ENCODE measurements at regions not wholly inside any gene's neighbourhood (a gene's known extent, or its start where the extent isn't known, plus 50 kb on each side); places are given as distances from the start of the nearest gene placed in this dataset.

GRCh38 chr4:4601803-4602369 is 60.0 kb upstream of the STX18 start:
- 89% methylated on average over 13 of the region's 13 CpGs for WGBS (ENCODE audit: low lambda C conversion rate, missing lambda C conversion rate)
- no peak for TF ChIP-seq EZH2 (IDR thresholded peaks at IDR 0.05; ENCODE audit: borderline replicate concordance)
- TF ChIP-seq, protein P1, sequence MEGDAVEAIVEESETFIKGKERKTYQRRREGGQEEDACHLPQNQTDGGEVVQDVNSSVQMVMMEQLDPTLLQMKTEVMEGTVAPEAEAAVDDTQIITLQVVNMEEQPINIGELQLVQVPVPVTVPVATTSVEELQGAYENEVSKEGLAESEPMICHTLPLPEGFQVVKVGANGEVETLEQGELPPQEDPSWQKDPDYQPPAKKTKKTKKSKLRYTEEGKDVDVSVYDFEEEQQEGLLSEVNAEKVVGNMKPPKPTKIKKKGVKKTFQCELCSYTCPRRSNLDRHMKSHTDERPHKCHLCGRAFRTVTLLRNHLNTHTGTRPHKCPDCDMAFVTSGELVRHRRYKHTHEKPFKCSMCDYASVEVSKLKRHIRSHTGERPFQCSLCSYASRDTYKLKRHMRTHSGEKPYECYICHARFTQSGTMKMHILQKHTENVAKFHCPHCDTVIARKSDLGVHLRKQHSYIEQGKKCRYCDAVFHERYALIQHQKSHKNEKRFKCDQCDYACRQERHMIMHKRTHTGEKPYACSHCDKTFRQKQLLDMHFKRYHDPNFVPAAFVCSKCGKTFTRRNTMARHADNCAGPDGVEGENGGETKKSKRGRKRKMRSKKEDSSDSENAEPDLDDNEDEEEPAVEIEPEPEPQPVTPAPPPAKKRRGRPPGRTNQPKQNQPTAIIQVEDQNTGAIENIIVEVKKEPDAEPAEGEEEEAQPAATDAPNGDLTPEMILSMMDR (IDR thresholded peaks at IDR 0.05; ENCODE audit: poor library complexity): no peak
- no peak for TF ChIP-seq EZH2phosphoT487 (IDR thresholded peaks at IDR 0.05; ENCODE audit: low read depth, severe bottlenecking, unreplicated experiment)
- H3K4me2 ChIP-seq: no peak overlapping the region
- no peaks in the 10 kb centered on the region for H4K20me1 ChIP-seq (ENCODE audit: insufficient read depth, poor library complexity, severe bottlenecking)
- no peaks in the 10 kb centered on the region for H3K27me3 ChIP-seq
- DNase-seq (ENCODE audit: low spot score): no peak
- no peak overlapping the region for H3K27ac ChIP-seq
- H3K4me1 ChIP-seq (ENCODE audit: insufficient read depth): no peaks in the 10 kb centered on the region
- H3K9me3 ChIP-seq (ENCODE audit: low read depth): no peaks in the 10 kb centered on the region
- H3K36me3 ChIP-seq (replicated peaks; ENCODE audit: insufficient read depth, low read depth): no peaks in the 10 kb centered on the region
- no peak overlapping the region for H2AFZ ChIP-seq
- no peak overlapping the region for H3K4me3 ChIP-seq
- no peaks in the 10 kb centered on the region for H3K79me2 ChIP-seq
- no peaks in the 10 kb centered on the region for H3K9me2 ChIP-seq (replicated peaks; ENCODE audit: insufficient read depth)

DNA sequence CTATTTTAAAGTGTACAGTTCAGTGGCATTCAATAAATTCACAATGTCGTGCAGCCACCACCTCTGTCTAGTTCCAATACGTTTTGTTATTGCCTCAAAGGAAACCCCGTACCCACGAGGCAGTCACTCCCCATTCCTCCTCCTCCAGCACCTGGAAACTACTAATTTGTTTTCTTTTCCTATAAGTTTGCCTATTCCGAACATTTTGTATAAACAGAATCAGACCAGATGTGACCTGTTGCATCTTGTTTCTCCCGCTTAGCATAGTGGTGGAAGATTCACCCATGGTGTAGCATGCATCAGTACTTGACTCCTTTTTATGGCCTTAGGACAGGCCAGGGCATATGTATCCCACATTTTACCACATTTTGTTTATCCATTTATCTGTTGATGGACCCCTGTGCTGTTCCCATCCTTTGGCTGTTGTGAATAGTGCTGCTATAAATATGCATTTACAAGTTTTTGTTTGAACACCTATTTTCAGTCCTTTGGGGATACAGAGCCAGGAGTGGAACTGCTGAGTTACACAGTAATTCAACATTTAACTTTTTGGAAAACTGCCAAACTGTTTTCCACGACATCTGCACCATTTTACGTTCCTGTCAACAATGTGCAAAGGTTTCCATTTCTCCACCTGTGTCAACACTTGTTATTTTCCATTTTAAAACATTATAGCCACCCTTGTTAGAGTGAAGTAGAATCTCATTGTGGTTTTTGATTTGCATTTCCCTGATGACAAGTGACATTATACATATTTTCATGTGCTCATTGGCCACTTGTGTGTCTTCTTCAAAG is 57.8 kb upstream of the STX18 start:
- H3K9me2 ChIP-seq (replicated peaks; ENCODE audit: insufficient read depth): no peaks in the 10 kb centered on the region
- H3K79me2 ChIP-seq: no peaks in the 10 kb centered on the region
- H4K20me1 ChIP-seq (ENCODE audit: insufficient read depth, poor library complexity, severe bottlenecking): no peaks in the 10 kb centered on the region
- DNase-seq (ENCODE audit: low spot score): no peak
- H2AFZ ChIP-seq: no peak overlapping the region
- TF ChIP-seq, protein P1 (IDR thresholded peaks at IDR 0.05; ENCODE audit: poor library complexity): no peak
- no peak for TF ChIP-seq EZH2phosphoT487 (IDR thresholded peaks at IDR 0.05; ENCODE audit: low read depth, severe bottlenecking, unreplicated experiment)
- no peak for TF ChIP-seq EZH2 (IDR thresholded peaks at IDR 0.05; ENCODE audit: borderline replicate concordance)
- no peaks in the 10 kb centered on the region for H3K9me3 ChIP-seq (ENCODE audit: low read depth)
- no peaks in the 10 kb centered on the region for H3K4me1 ChIP-seq (ENCODE audit: insufficient read depth)
- no peak overlapping the region for H3K4me2 ChIP-seq
- no peak overlapping the region for H3K4me3 ChIP-seq
- 49% methylated on average over 8 of the region's 8 CpGs for WGBS (ENCODE audit: low lambda C conversion rate, missing lambda C conversion rate)
- no peaks in the 10 kb centered on the region for H3K27me3 ChIP-seq
- no peaks in the 10 kb centered on the region for H3K36me3 ChIP-seq (replicated peaks; ENCODE audit: insufficient read depth, low read depth)
- H3K27ac ChIP-seq: no peak overlapping the region

GRCh38 chr4:4598851-4599411 is 57.1 kb upstream of the STX18 start:
- TF ChIP-seq EZH2 (IDR thresholded peaks at IDR 0.05; ENCODE audit: borderline replicate concordance) (no peak), EZH2phosphoT487 (IDR thresholded peaks at IDR 0.05; ENCODE audit: low read depth, severe bottlenecking, unreplicated experiment) (no peak)
- TF ChIP-seq, protein P1 (IDR thresholded peaks at IDR 0.05; ENCODE audit: poor library complexity): no peak
- DNase-seq (ENCODE audit: low spot score): no peak
- no peaks in the 10 kb centered on the region for H3K9me3 ChIP-seq (ENCODE audit: low read depth)
- no peaks in the 10 kb centered on the region for H3K9me2 ChIP-seq (replicated peaks; ENCODE audit: insufficient read depth)
- H3K4me2 ChIP-seq: no peak overlapping the region
- no peaks in the 10 kb centered on the region for H3K27me3 ChIP-seq
- H2AFZ ChIP-seq: no peak overlapping the region
- H3K36me3 ChIP-seq (replicated peaks; ENCODE audit: insufficient read depth, low read depth): no peaks in the 10 kb centered on the region
- H3K4me3 ChIP-seq: no peak overlapping the region
- 86% methylated on average over 9 of the region's 9 CpGs for WGBS (ENCODE audit: low lambda C conversion rate, missing lambda C conversion rate)
- H4K20me1 ChIP-seq (ENCODE audit: insufficient read depth, poor library complexity, severe bottlenecking): no peaks in the 10 kb centered on the region
- no peak overlapping the region for H3K27ac ChIP-seq
- no peaks in the 10 kb centered on the region for H3K79me2 ChIP-seq
- H3K4me1 ChIP-seq (ENCODE audit: insufficient read depth): no peaks in the 10 kb centered on the region

Measured in hepatocyte (in vitro differentiated cells).